Ovary (tissue), 7 donors: ENCODE measurements at regions not wholly inside any gene's neighbourhood (a gene's known extent, or its start where the extent isn't known, plus 50 kb on each side); places are given as distances from the start of the nearest gene placed in this dataset.

ENCODE experiments used
- DNase-seq, 5 donors: peaks; one replicate each; pipeline ENCODE4 v3.0.0-alpha.2; 2019 to 2020
- H3K27ac ChIP-seq, 2 donors: fragments of 200-600 bp; one replicate each; pipeline versions ENCODE4 v1.5.1 to v1.8.0; 2019 to 2022
- H3K27me3 ChIP-seq: fragments of 200-600 bp; one replicate; pipeline ENCODE4 v1.8.0; 2022
- H3K36me3 ChIP-seq: fragments of 200-600 bp; sonication (generic); one replicate; pipeline ENCODE4 v1.5.1; 2019
- H3K4me1 ChIP-seq: one replicate; pipeline ENCODE4 v1.8.1; 2013; ENCODE audit warnings: mild to moderate bottlenecking, moderate library complexity; ENCODE audit not compliant: insufficient read depth
- H3K4me3 ChIP-seq: fragments of 200-600 bp; sonication (generic); one replicate; pipeline ENCODE4 v1.5.1; 2017
- H3K9me3 ChIP-seq, 2 donors: fragments of 200-600 bp in 1 of 2; sonication (generic) in 1 of 2; one replicate each; pipeline versions ENCODE4 v1.5.1 to v1.8.1; 2013 to 2019; ENCODE audit warnings: mild to moderate bottlenecking in 1 of 2, moderate library complexity in 1 of 2
- CTCF ChIP-seq, 3 donors: fragments of 450-650 bp in 2 of 3; fragments of 200-600 bp in 1 of 3; IDR thresholded peaks; one replicate each; pipeline versions ENCODE4 v1.5.1 to v1.8.0; 2016 to 2022; ENCODE audit warnings: antibody characterized with exemption in 3 of 3, mild to moderate bottlenecking in 1 of 3
- EP300 ChIP-seq: sonication (generic); formaldehyde crosslinking; IDR thresholded peaks from one replicate; pipeline ENCODE4 v1.6.1; 2017; ENCODE audit warnings: antibody characterized with exemption
- POLR2A ChIP-seq: fragments of 450-650 bp; IDR thresholded peaks from one replicate; pipeline ENCODE4 v1.6.1; 2017; ENCODE audit warnings: antibody characterized with exemption, mild to moderate bottlenecking, moderate library complexity
- WGBS, 3 donors: extraction: QIAGEN DNeasy Blood & Tissue Kit in 1 of 3; methylation state at CpG; one replicate each; pipeline versions ENCODE4 v1.1.5 to v1.1.7; 2013 to 2017; 5-methylcytosine and 5-hydroxymethylcytosine counted together
- intact Hi-C, 4 donors: fragments of 100-400 bp; cut with DNase I; formaldehyde crosslinking; loops; one replicate each; pipeline versions ENCODE4 v1.11.0 to v1.15.1; 2022 to 2023
- donor health status: DM: no; HTN: no; CAD: no; lungs with moderate emphysema.
- donor health status: DM: no; HTN: no; CAD: no.
- donor health status: Bipolar disorder and iron deficiency.
- donor health status: DM: no; HTN: no; CAD: no.
- donor health status: DM: yes; HTN: yes; CAD: no.

GRCh38 chr3:23086331-23086730 is 116.8 kb upstream of the UBE2E2 start:
- Histone ChIP-seq H3K27ac (no peak overlapping the region), H3K4me3 (no peak overlapping the region), H3K27me3 (no peaks in the 10 kb centered on the region), H3K36me3 (no peaks in the 10 kb centered on the region), H3K9me3 (no peaks in the 10 kb centered on the region), H3K4me1 (peaks cover 1% of the 10 kb centered on the region)
- TF ChIP-seq CTCF (IDR thresholded peaks at IDR 0.05) (no peak), POLR2A (no peak), EP300 (no peak)
- no peak for DNase-seq
- intact Hi-C loops: no loop called here
- 84 to 95% (median 88%) methylated on average over 4 of the region's 4 CpGs for WGBS, 3 donors

GRCh38 chr3:23086831-23087230 is 116.3 kb upstream of the UBE2E2 start:
- Histone ChIP-seq H3K36me3 (no peaks in the 10 kb centered on the region), H3K27me3 (no peaks in the 10 kb centered on the region), H3K9me3 (no peaks in the 10 kb centered on the region), H3K4me1 (peaks cover 1% of the 10 kb centered on the region), H3K4me3 (no peak overlapping the region), H3K27ac (no peak overlapping the region)
- intact Hi-C loops: no loop called here
- DNase-seq: no peak
- TF ChIP-seq EP300: no peak
- TF ChIP-seq POLR2A: no peak
- TF ChIP-seq CTCF (IDR thresholded peaks at IDR 0.05): no peak
- WGBS, 3 donors: 58 to 85% (median 73%) methylated on average over 2 of the region's 2 CpGs

GRCh38 chr3:23094412-23094811 is 108.7 kb upstream of the UBE2E2 start:
- no peak overlapping the region for H3K27ac ChIP-seq
- H3K4me3 ChIP-seq: no peak overlapping the region
- intact Hi-C loops: no loop called here
- WGBS, 3 donors: 82 to 93% (median 87%) methylated on average over 5 of the region's 5 CpGs
- H3K9me3 ChIP-seq: no peaks in the 10 kb centered on the region
- no peaks in the 10 kb centered on the region for H3K4me1 ChIP-seq
- H3K27me3 ChIP-seq: no peaks in the 10 kb centered on the region
- DNase-seq: no peak
- TF ChIP-seq POLR2A (no peak), CTCF (IDR thresholded peaks at IDR 0.05) (no peak), EP300 (no peak)
- H3K36me3 ChIP-seq: no peaks in the 10 kb centered on the region

GRCh38 chr3:23094890-23095462 is 108.2 kb upstream of the UBE2E2 start:
- Histone ChIP-seq H3K4me1 (no peaks in the 10 kb centered on the region), H3K27ac (no peak overlapping the region), H3K36me3 (no peaks in the 10 kb centered on the region), H3K4me3 (no peak overlapping the region), H3K9me3 (no peaks in the 10 kb centered on the region), H3K27me3 (no peaks in the 10 kb centered on the region)
- no peak for DNase-seq
- WGBS, 3 donors: 88 to 96% (median 95%) methylated on average over 4 of the region's 4 CpGs
- TF ChIP-seq CTCF (IDR thresholded peaks at IDR 0.05) (no peak), POLR2A (no peak), EP300 (no peak)
- intact Hi-C loops: no loop called here
